ENCODE measurements at regions not wholly inside any gene's neighbourhood (a gene's known extent, or its start where the extent isn't known, plus 50 kb on each side); places are given as distances from the start of the nearest gene placed in this dataset.

GRCh38 chr2:6641956-6642355, 223.8 kb downstream of the CMPK2 start:
- DNase-seq = no peak
- Mint-ChIP-seq H3K27me3 (ENCODE audit: low read depth) (no peaks in the 10 kb centered on the region), H3K27ac (no peak overlapping the region), H3K9me3 (no peaks in the 10 kb centered on the region; a peak in 1 of 5 replicates), H3K4me1 (peaks cover 38 to 44% of the 10 kb centered on the region in 2 experiments), H3K4me3 (no peak overlapping the region), H3K36me3 (ENCODE audit: insufficient read depth in 1 of 3, low read depth in 3 of 3) (no peaks in the 10 kb centered on the region; a peak in 2 of 7 replicates)
- Histone ChIP-seq H3K18ac (ENCODE audit: insufficient read length, low read depth, low read length) (no peak overlapping the region), H3T11ph (ENCODE audit: low read length) (no peak overlapping the region), H3K4ac (ENCODE audit: low read depth, low read length) (no peak overlapping the region), H2BK12ac (ENCODE audit: insufficient read length, low read depth, low read length) (no peak overlapping the region), H3K9me3 (ENCODE audit: control insufficient read depth, low read depth, low read length) (no peaks in the 10 kb centered on the region), H2BK120ac (ENCODE audit: low read depth, low read length, poor library complexity, severe bottlenecking) (no peak overlapping the region), H2BK5ac (ENCODE audit: insufficient read length, low read length) (no peak overlapping the region), H2BK20ac (ENCODE audit: low read depth, low read length, poor library complexity, severe bottlenecking) (no peak overlapping the region), H3K27ac (ENCODE audit: insufficient read length, low read depth, low read length) (no peak overlapping the region), H2AK5ac (ENCODE audit: insufficient read length, low read length) (no peak overlapping the region), H3K14ac (ENCODE audit: insufficient read depth, low read length) (no peak overlapping the region), H3K27me3 (ENCODE audit: insufficient read depth, low read length) (no peaks in the 10 kb centered on the region), H2AFZ (ENCODE audit: low read length) (no peak overlapping the region), H4K5ac (ENCODE audit: insufficient read length, low read depth, low read length) (no peak overlapping the region), H4K91ac (ENCODE audit: insufficient read length, low read depth, low read length) (no peak overlapping the region), H3K23ac (ENCODE audit: insufficient read length, low read depth, low read length) (no peak overlapping the region), H3K4me1 (ENCODE audit: insufficient read depth, low read length) (peaks cover 4% of the 10 kb centered on the region), H4K8ac (replicated peaks; ENCODE audit: insufficient read length, low read depth, low read length) (no peak overlapping the region), H2BK15ac (ENCODE audit: low read depth, low read length) (no peak overlapping the region), H3K56ac (ENCODE audit: insufficient read length, low read depth, low read length) (no peak overlapping the region), H3K79me1 (ENCODE audit: insufficient read depth, low read depth, low read length, poor library complexity, severe bottlenecking) (no peaks in the 10 kb centered on the region), H3K4me2 (ENCODE audit: insufficient read depth, insufficient read length, low read length) (no peak overlapping the region), H4K20me1 (ENCODE audit: control insufficient read depth, insufficient read depth, insufficient read length) (no peaks in the 10 kb centered on the region), H3K79me2 (ENCODE audit: insufficient read depth, low read length) (no peaks in the 10 kb centered on the region), H3K9ac (ENCODE audit: extremely low read depth, insufficient read length, low read length) (no peak overlapping the region), H3K23me2 (ENCODE audit: insufficient read length, low read depth, low read length, poor library complexity, severe bottlenecking) (no peaks in the 10 kb centered on the region)
- no CpG with 5 or more reads among the region's 1 CpG for WGBS (ENCODE audit: extremely low coverage, insufficient read length, low lambda C conversion rate)
- TF ChIP-seq CTCF (conservative IDR thresholded peaks at IDR 0.05) = no peak

Data from H9 (cell line).